ENCODE measurements at regions not wholly inside any gene's neighbourhood (a gene's known extent, or its start where the extent isn't known, plus 50 kb on each side); places are given as distances from the start of the nearest gene placed in this dataset.

DNA sequence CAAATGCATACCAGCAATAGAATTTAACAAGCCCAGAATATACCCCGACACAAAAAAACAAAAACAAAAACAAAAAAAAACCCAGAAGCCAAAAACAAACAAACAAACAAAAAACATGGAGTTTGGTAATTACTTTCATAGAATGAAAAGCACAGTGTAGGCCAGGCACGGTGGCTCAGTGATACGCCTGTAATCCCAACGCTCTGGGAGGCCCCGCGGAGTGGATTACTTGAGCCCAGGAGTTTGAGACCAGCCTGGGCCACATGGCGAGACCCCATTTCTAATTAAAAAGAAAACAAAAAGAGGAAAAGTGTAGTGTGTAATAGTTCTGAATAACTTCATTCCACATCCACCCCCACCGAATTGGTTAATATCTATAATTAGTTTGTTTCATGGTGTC is 1265.7 kb downstream of the NCAM2 start:
- no peaks in the 10 kb centered on the region for H3K27me3 ChIP-seq (ENCODE audit: control insufficient read depth, insufficient read depth, low read length)
- no peaks in the 10 kb centered on the region for H3K9me3 ChIP-seq (ENCODE audit: control insufficient read depth, insufficient read depth, low read length)
- H3K4me3 ChIP-seq (ENCODE audit: low read depth, low read length), result no peak overlapping the region
- no peaks in the 10 kb centered on the region for H3K4me1 ChIP-seq (ENCODE audit: control insufficient read depth, insufficient read depth, low read length)
- no peak for DNase-seq (ENCODE audit: low read depth in 4 of 6, low spot score in 6 of 6)
- H3K27ac ChIP-seq (ENCODE audit: low read depth, low read length), result no peak overlapping the region
- no CpG with 5 or more reads among the region's 8 CpGs for WGBS (ENCODE audit: insufficient coverage)
- no peaks in the 10 kb centered on the region for H3K36me3 ChIP-seq (ENCODE audit: control insufficient read depth, insufficient read depth, low read length)

- Histone ChIP-seq H3K4me1 (ENCODE audit: control insufficient read depth, insufficient read depth, low read length) (no peaks in the 10 kb centered on the region), H3K27ac (ENCODE audit: low read depth, low read length) (no peak overlapping the region), H3K36me3 (ENCODE audit: control insufficient read depth, insufficient read depth, low read length) (no peaks in the 10 kb centered on the region), H3K9me3 (ENCODE audit: control insufficient read depth, insufficient read depth, low read length) (no peaks in the 10 kb centered on the region), H3K27me3 (ENCODE audit: control insufficient read depth, insufficient read depth, low read length) (no peaks in the 10 kb centered on the region), H3K4me3 (ENCODE audit: low read depth, low read length) (no peak overlapping the region)
- DNase-seq (ENCODE audit: low read depth in 4 of 6, low spot score in 6 of 6), result no peak
- WGBS (ENCODE audit: insufficient coverage), result no CpG with 5 or more reads among the region's 2 CpGs
These were observed 1279.1 kb downstream of the NCAM2 start for GRCh38 chr21:22277341-22277740.

DNA sequence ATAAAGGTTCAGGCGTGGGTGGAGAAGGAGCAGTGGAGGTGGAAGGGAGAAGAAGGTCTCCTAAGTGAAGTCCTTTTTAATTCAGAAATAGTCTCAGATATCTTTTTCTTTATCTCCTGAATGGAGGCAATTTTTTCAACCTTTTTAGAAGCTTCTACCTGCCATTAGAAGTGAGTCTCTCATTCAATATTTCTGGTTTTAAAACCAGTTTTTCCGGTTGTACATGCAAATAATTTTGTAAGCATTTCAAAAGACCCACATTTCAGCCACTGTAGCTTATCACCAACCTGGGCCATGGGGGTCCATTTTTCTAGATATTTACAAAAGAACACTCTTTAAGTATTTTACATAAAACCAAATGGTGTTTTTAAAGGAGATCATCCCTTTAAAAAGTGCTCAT is 1280.2 kb downstream of the NCAM2 start:
- Histone ChIP-seq H3K27ac (ENCODE audit: low read depth, low read length) (no peak overlapping the region), H3K4me3 (ENCODE audit: low read depth, low read length) (no peak overlapping the region), H3K4me1 (ENCODE audit: control insufficient read depth, insufficient read depth, low read length) (no peaks in the 10 kb centered on the region), H3K9me3 (ENCODE audit: control insufficient read depth, insufficient read depth, low read length) (no peaks in the 10 kb centered on the region), H3K36me3 (ENCODE audit: control insufficient read depth, insufficient read depth, low read length) (no peaks in the 10 kb centered on the region), H3K27me3 (ENCODE audit: control insufficient read depth, insufficient read depth, low read length) (no peaks in the 10 kb centered on the region)
- no CpG with 5 or more reads among the region's 2 CpGs for WGBS (ENCODE audit: insufficient coverage)
- no peak for DNase-seq (ENCODE audit: low read depth in 4 of 6, low spot score in 6 of 6)

DNA sequence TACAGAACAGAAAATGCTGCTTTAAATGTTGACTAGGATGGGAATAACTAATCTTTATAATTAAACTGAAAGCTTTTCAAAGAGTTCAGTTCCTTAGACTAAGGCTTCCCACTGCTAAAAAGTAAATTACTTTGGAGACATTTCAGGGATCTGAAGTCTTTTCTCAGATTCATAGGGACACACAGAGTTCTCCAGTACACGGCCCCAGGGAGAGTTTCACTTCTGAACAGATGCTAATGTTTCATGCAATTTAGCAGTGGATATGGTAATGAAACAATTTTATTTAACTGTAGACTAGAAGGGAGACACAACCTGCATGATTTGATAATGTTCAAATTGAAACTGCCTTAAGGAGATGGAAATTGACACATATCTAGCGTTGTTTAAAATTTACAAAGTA is 1282.6 kb downstream of the NCAM2 start:
- no peaks in the 10 kb centered on the region for H3K9me3 ChIP-seq (ENCODE audit: control insufficient read depth, insufficient read depth, low read length)
- no peaks in the 10 kb centered on the region for H3K4me1 ChIP-seq (ENCODE audit: control insufficient read depth, insufficient read depth, low read length)
- no peak overlapping the region for H3K4me3 ChIP-seq (ENCODE audit: low read depth, low read length)
- peak in 2 of 6 donors; percentile 6 to 77 for DNase-seq (ENCODE audit: low read depth in 4 of 6, low spot score in 6 of 6)
- no peak overlapping the region for H3K27ac ChIP-seq (ENCODE audit: low read depth, low read length)
- no peaks in the 10 kb centered on the region for H3K27me3 ChIP-seq (ENCODE audit: control insufficient read depth, insufficient read depth, low read length)
- WGBS (ENCODE audit: insufficient coverage), result 33% methylated on average over 1 of the region's 2 CpGs
- no peaks in the 10 kb centered on the region for H3K36me3 ChIP-seq (ENCODE audit: control insufficient read depth, insufficient read depth, low read length)

DNA sequence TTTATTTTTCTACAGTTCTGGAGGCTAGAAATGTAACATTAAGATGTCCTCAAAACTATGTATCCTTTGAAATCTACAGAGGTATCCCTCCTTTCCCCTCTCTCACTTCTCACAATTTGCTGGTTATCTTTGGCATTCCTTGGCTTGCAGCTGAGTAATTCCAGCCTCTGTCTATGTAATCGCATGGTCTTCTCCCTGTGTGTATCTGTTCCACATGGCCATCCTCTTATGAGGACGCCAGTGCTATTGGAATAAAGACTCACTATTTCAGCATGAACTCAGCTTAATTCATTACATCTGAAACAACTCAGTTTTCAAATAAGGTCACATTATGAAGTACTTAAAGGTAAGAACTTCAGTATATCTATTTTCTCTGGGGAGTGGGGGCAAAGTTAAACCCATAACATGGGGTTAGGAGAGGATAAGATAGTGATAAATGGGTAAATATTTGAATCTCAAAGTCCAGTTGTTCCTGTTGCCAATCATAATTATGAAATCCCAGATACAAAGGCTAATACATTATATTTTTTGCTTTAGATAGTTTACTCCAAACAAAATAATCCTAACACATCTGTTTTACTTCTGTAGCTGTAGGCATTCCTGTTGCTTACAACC is 1290.8 kb downstream of the NCAM2 start:
- DNase-seq (ENCODE audit: low read depth in 4 of 6, low spot score in 6 of 6), result no peak
- H3K9me3 ChIP-seq (ENCODE audit: control insufficient read depth, insufficient read depth, low read length), result no peaks in the 10 kb centered on the region
- no peak overlapping the region for H3K27ac ChIP-seq (ENCODE audit: low read depth, low read length)
- H3K4me3 ChIP-seq (ENCODE audit: low read depth, low read length), result no peak overlapping the region
- H3K27me3 ChIP-seq (ENCODE audit: control insufficient read depth, insufficient read depth, low read length), result no peaks in the 10 kb centered on the region
- no peaks in the 10 kb centered on the region for H3K36me3 ChIP-seq (ENCODE audit: control insufficient read depth, insufficient read depth, low read length)
- H3K4me1 ChIP-seq (ENCODE audit: control insufficient read depth, insufficient read depth, low read length), result no peaks in the 10 kb centered on the region
- WGBS (ENCODE audit: insufficient coverage), result no CpG with 5 or more reads among the region's 2 CpGs

- no peaks in the 10 kb centered on the region for H3K36me3 ChIP-seq (ENCODE audit: control insufficient read depth, insufficient read depth, low read length)
- no peak for DNase-seq (ENCODE audit: low read depth in 4 of 6, low spot score in 6 of 6)
- no peaks in the 10 kb centered on the region for H3K4me1 ChIP-seq (ENCODE audit: control insufficient read depth, insufficient read depth, low read length)
- H3K9me3 ChIP-seq (ENCODE audit: control insufficient read depth, insufficient read depth, low read length), result no peaks in the 10 kb centered on the region
- no CpG with 5 or more reads among the region's 3 CpGs for WGBS (ENCODE audit: insufficient coverage)
- no peak overlapping the region for H3K4me3 ChIP-seq (ENCODE audit: low read depth, low read length)
- no peak overlapping the region for H3K27ac ChIP-seq (ENCODE audit: low read depth, low read length)
- no peaks in the 10 kb centered on the region for H3K27me3 ChIP-seq (ENCODE audit: control insufficient read depth, insufficient read depth, low read length)
These were observed 1293.9 kb downstream of the NCAM2 start for GRCh38 chr21:22292144-22292543.

GRCh38 chr21:22297575-22297974 is 1299.4 kb downstream of the NCAM2 start:
- Histone ChIP-seq H3K27me3 (ENCODE audit: control insufficient read depth, insufficient read depth, low read length) (no peaks in the 10 kb centered on the region), H3K36me3 (ENCODE audit: control insufficient read depth, insufficient read depth, low read length) (no peaks in the 10 kb centered on the region), H3K4me3 (ENCODE audit: low read depth, low read length) (no peak overlapping the region), H3K9me3 (ENCODE audit: control insufficient read depth, insufficient read depth, low read length) (no peaks in the 10 kb centered on the region), H3K27ac (ENCODE audit: low read depth, low read length) (no peak overlapping the region), H3K4me1 (ENCODE audit: control insufficient read depth, insufficient read depth, low read length) (no peaks in the 10 kb centered on the region)
- no CpG with 5 or more reads among the region's 2 CpGs for WGBS (ENCODE audit: insufficient coverage)
- DNase-seq (ENCODE audit: low read depth in 4 of 6, low spot score in 6 of 6), result no peak

- Histone ChIP-seq H3K36me3 (ENCODE audit: control insufficient read depth, insufficient read depth, low read length) (no peaks in the 10 kb centered on the region), H3K4me1 (ENCODE audit: control insufficient read depth, insufficient read depth, low read length) (no peaks in the 10 kb centered on the region), H3K27me3 (ENCODE audit: control insufficient read depth, insufficient read depth, low read length) (no peaks in the 10 kb centered on the region), H3K27ac (ENCODE audit: low read depth, low read length) (no peak overlapping the region), H3K4me3 (ENCODE audit: low read depth, low read length) (no peak overlapping the region), H3K9me3 (ENCODE audit: control insufficient read depth, insufficient read depth, low read length) (no peaks in the 10 kb centered on the region)
- no peak for DNase-seq (ENCODE audit: low read depth in 4 of 6, low spot score in 6 of 6)
- WGBS (ENCODE audit: insufficient coverage), result no CpG with 5 or more reads among the region's 2 CpGs
These were observed 1313.7 kb downstream of the NCAM2 start for GRCh38 chr21:22311741-22312462.

DNA sequence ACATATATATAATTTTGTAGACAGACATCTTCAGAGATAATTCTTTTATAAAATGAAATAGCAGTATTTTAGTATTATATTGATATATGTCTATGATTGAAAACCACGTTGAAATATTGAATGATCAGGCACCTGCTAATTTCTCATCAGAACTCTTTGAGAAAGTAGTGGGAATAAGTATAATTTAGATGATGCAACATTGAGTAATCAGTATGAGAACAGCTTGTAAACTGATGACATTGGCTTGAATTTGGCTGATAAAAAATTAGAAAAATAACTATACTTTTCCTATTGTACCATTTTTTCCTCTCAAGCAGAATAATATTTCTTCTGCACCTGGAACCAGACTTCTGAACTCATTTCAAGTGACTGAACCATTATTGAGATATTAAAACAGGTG is 1316.8 kb downstream of the NCAM2 start:
- Histone ChIP-seq H3K27me3 (ENCODE audit: control insufficient read depth, insufficient read depth, low read length) (no peaks in the 10 kb centered on the region), H3K4me3 (ENCODE audit: low read depth, low read length) (no peak overlapping the region), H3K9me3 (ENCODE audit: control insufficient read depth, insufficient read depth, low read length) (no peaks in the 10 kb centered on the region), H3K4me1 (ENCODE audit: control insufficient read depth, insufficient read depth, low read length) (no peaks in the 10 kb centered on the region), H3K27ac (ENCODE audit: low read depth, low read length) (no peak overlapping the region), H3K36me3 (ENCODE audit: control insufficient read depth, insufficient read depth, low read length) (no peaks in the 10 kb centered on the region)
- DNase-seq (ENCODE audit: low read depth in 4 of 6, low spot score in 6 of 6), result no peak
- no CpG with 5 or more reads among the region's 1 CpG for WGBS (ENCODE audit: insufficient coverage)

DNA sequence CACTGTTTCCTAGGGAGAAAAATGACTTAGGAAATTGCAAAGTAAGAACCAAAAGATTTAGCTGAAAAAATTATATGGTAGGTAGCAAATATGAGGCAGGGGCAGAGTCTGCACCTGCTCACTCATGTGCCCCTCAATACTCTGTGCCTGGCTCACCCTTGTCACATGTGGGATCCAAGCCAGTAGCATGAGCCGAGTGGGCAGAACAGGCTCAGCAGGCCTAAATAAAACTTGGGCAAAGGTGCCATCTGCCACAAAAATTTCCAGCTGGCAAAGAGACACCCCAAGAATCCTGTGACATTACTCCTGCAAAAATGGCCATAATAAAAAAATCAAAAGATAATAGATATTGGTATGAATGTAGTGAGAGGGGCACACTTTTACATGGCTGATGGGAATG is 1321.2 kb downstream of the NCAM2 start:
- H3K36me3 ChIP-seq (ENCODE audit: control insufficient read depth, insufficient read depth, low read length), result no peaks in the 10 kb centered on the region
- H3K4me1 ChIP-seq (ENCODE audit: control insufficient read depth, insufficient read depth, low read length), result no peaks in the 10 kb centered on the region
- no peak overlapping the region for H3K4me3 ChIP-seq (ENCODE audit: low read depth, low read length)
- H3K27me3 ChIP-seq (ENCODE audit: control insufficient read depth, insufficient read depth, low read length), result no peaks in the 10 kb centered on the region
- no peak for DNase-seq (ENCODE audit: low read depth in 4 of 6, low spot score in 6 of 6)
- WGBS (ENCODE audit: insufficient coverage), result 100% methylated on average over 1 of the region's 1 CpG
- no peak overlapping the region for H3K27ac ChIP-seq (ENCODE audit: low read depth, low read length)
- no peaks in the 10 kb centered on the region for H3K9me3 ChIP-seq (ENCODE audit: control insufficient read depth, insufficient read depth, low read length)

All from spinal cord (tissue), 9 donors.